ENCODE measurements at regions not wholly inside any gene's neighbourhood (a gene's known extent, or its start where the extent isn't known, plus 50 kb on each side); places are given as distances from the start of the nearest gene placed in this dataset.

GRCh38 chr5:67266654-67267350 is 70.2 kb upstream of the CD180 start:
- H3K27me3 ChIP-seq (replicated peaks; ENCODE audit: control insufficient read depth, insufficient read depth, low read length, poor library complexity, severe bottlenecking) = no peaks in the 10 kb centered on the region
- H3K27ac ChIP-seq (ENCODE audit: insufficient read depth, low read length, poor library complexity, severe bottlenecking) = no peak overlapping the region
- H3K4me3 ChIP-seq (ENCODE audit: insufficient read depth, low read depth, low read length, poor library complexity, severe bottlenecking) = no peak overlapping the region
- no peaks in the 10 kb centered on the region for H3K4me1 ChIP-seq (ENCODE audit: control insufficient read depth, insufficient read depth, low read length, poor library complexity, severe bottlenecking)
- no peak for DNase-seq
- no peaks in the 10 kb centered on the region for H3K36me3 ChIP-seq (ENCODE audit: control insufficient read depth, insufficient read depth, low read length)
- no peaks in the 10 kb centered on the region for H3K9me3 ChIP-seq (ENCODE audit: control insufficient read depth, low read length)

GRCh38 chr5:67265951-67266350 is 69.4 kb upstream of the CD180 start:
- H3K36me3 ChIP-seq (ENCODE audit: control insufficient read depth, insufficient read depth, low read length) = no peaks in the 10 kb centered on the region
- H3K9me3 ChIP-seq (ENCODE audit: control insufficient read depth, low read length) = no peaks in the 10 kb centered on the region
- no peak overlapping the region for H3K27ac ChIP-seq (ENCODE audit: insufficient read depth, low read length, poor library complexity, severe bottlenecking)
- no peaks in the 10 kb centered on the region for H3K4me1 ChIP-seq (ENCODE audit: control insufficient read depth, insufficient read depth, low read length, poor library complexity, severe bottlenecking)
- no peak overlapping the region for H3K4me3 ChIP-seq (ENCODE audit: insufficient read depth, low read depth, low read length, poor library complexity, severe bottlenecking)
- no peaks in the 10 kb centered on the region for H3K27me3 ChIP-seq (replicated peaks; ENCODE audit: control insufficient read depth, insufficient read depth, low read length, poor library complexity, severe bottlenecking)
- no peak for DNase-seq

- H3K4me1 ChIP-seq (ENCODE audit: control insufficient read depth, insufficient read depth, low read length, poor library complexity, severe bottlenecking) = no peaks in the 10 kb centered on the region
- H3K27me3 ChIP-seq (replicated peaks; ENCODE audit: control insufficient read depth, insufficient read depth, low read length, poor library complexity, severe bottlenecking) = no peaks in the 10 kb centered on the region
- DNase-seq = no peak
- H3K36me3 ChIP-seq (ENCODE audit: control insufficient read depth, insufficient read depth, low read length) = no peaks in the 10 kb centered on the region
- no peak overlapping the region for H3K27ac ChIP-seq (ENCODE audit: insufficient read depth, low read length, poor library complexity, severe bottlenecking)
- no peaks in the 10 kb centered on the region for H3K9me3 ChIP-seq (ENCODE audit: control insufficient read depth, low read length)
- no peak overlapping the region for H3K4me3 ChIP-seq (ENCODE audit: insufficient read depth, low read depth, low read length, poor library complexity, severe bottlenecking)
Measured at GRCh38 chr5:67263656-67264408, 67.2 kb upstream of the CD180 start.

- no peak overlapping the region for H3K27ac ChIP-seq (ENCODE audit: insufficient read depth, low read length, poor library complexity, severe bottlenecking)
- no peak overlapping the region for H3K4me3 ChIP-seq (ENCODE audit: insufficient read depth, low read depth, low read length, poor library complexity, severe bottlenecking)
- no peaks in the 10 kb centered on the region for H3K36me3 ChIP-seq (ENCODE audit: control insufficient read depth, insufficient read depth, low read length)
- H3K4me1 ChIP-seq (ENCODE audit: control insufficient read depth, insufficient read depth, low read length, poor library complexity, severe bottlenecking) = no peaks in the 10 kb centered on the region
- no peaks in the 10 kb centered on the region for H3K27me3 ChIP-seq (replicated peaks; ENCODE audit: control insufficient read depth, insufficient read depth, low read length, poor library complexity, severe bottlenecking)
- H3K9me3 ChIP-seq (ENCODE audit: control insufficient read depth, low read length) = no peaks in the 10 kb centered on the region
- no peak for DNase-seq
Measured at GRCh38 chr5:67262956-67263355, 66.4 kb upstream of the CD180 start.

- DNase-seq = no peak
- Histone ChIP-seq H3K4me1 (ENCODE audit: control insufficient read depth, insufficient read depth, low read length, poor library complexity, severe bottlenecking) (no peaks in the 10 kb centered on the region), H3K4me3 (ENCODE audit: insufficient read depth, low read depth, low read length, poor library complexity, severe bottlenecking) (no peak overlapping the region), H3K27me3 (replicated peaks; ENCODE audit: control insufficient read depth, insufficient read depth, low read length, poor library complexity, severe bottlenecking) (no peaks in the 10 kb centered on the region), H3K27ac (ENCODE audit: insufficient read depth, low read length, poor library complexity, severe bottlenecking) (no peak overlapping the region), H3K9me3 (ENCODE audit: control insufficient read depth, low read length) (no peaks in the 10 kb centered on the region), H3K36me3 (ENCODE audit: control insufficient read depth, insufficient read depth, low read length) (no peaks in the 10 kb centered on the region)
Measured at GRCh38 chr5:67262206-67262605, 65.6 kb upstream of the CD180 start.

GRCh38 chr5:67259548-67260215 is 63.1 kb upstream of the CD180 start:
- Histone ChIP-seq H3K4me3 (ENCODE audit: insufficient read depth, low read depth, low read length, poor library complexity, severe bottlenecking) (no peak overlapping the region), H3K27me3 (replicated peaks; ENCODE audit: control insufficient read depth, insufficient read depth, low read length, poor library complexity, severe bottlenecking) (no peaks in the 10 kb centered on the region), H3K27ac (ENCODE audit: insufficient read depth, low read length, poor library complexity, severe bottlenecking) (no peak overlapping the region), H3K36me3 (ENCODE audit: control insufficient read depth, insufficient read depth, low read length) (no peaks in the 10 kb centered on the region), H3K4me1 (ENCODE audit: control insufficient read depth, insufficient read depth, low read length, poor library complexity, severe bottlenecking) (no peaks in the 10 kb centered on the region), H3K9me3 (ENCODE audit: control insufficient read depth, low read length) (no peaks in the 10 kb centered on the region)
- DNase-seq = no peak

GRCh38 chr5:67257500-67257899 is 60.9 kb upstream of the CD180 start:
- no peaks in the 10 kb centered on the region for H3K36me3 ChIP-seq (ENCODE audit: control insufficient read depth, insufficient read depth, low read length)
- no peaks in the 10 kb centered on the region for H3K4me1 ChIP-seq (ENCODE audit: control insufficient read depth, insufficient read depth, low read length, poor library complexity, severe bottlenecking)
- H3K27me3 ChIP-seq (replicated peaks; ENCODE audit: control insufficient read depth, insufficient read depth, low read length, poor library complexity, severe bottlenecking) = no peaks in the 10 kb centered on the region
- no peak overlapping the region for H3K4me3 ChIP-seq (ENCODE audit: insufficient read depth, low read depth, low read length, poor library complexity, severe bottlenecking)
- H3K9me3 ChIP-seq (ENCODE audit: control insufficient read depth, low read length) = no peaks in the 10 kb centered on the region
- DNase-seq = no peak
- no peak overlapping the region for H3K27ac ChIP-seq (ENCODE audit: insufficient read depth, low read length, poor library complexity, severe bottlenecking)

- no peak for DNase-seq
- Histone ChIP-seq H3K36me3 (ENCODE audit: control insufficient read depth, insufficient read depth, low read length) (no peaks in the 10 kb centered on the region), H3K4me1 (ENCODE audit: control insufficient read depth, insufficient read depth, low read length, poor library complexity, severe bottlenecking) (no peaks in the 10 kb centered on the region), H3K4me3 (ENCODE audit: insufficient read depth, low read depth, low read length, poor library complexity, severe bottlenecking) (no peak overlapping the region), H3K27me3 (replicated peaks; ENCODE audit: control insufficient read depth, insufficient read depth, low read length, poor library complexity, severe bottlenecking) (no peaks in the 10 kb centered on the region), H3K9me3 (ENCODE audit: control insufficient read depth, low read length) (no peaks in the 10 kb centered on the region), H3K27ac (ENCODE audit: insufficient read depth, low read length, poor library complexity, severe bottlenecking) (no peak overlapping the region)
Measured at GRCh38 chr5:67257077-67257476, 60.5 kb upstream of the CD180 start.

- no peak overlapping the region for H3K27ac ChIP-seq (ENCODE audit: insufficient read depth, low read length, poor library complexity, severe bottlenecking)
- no peak for DNase-seq
Measured at GRCh38 chr5:67255881-67256280, 59.3 kb upstream of the CD180 start.

GRCh38 chr5:67253911-67254310 is 57.3 kb upstream of the CD180 start:
- no peak for DNase-seq

More at GRCh38 chr5:67255881-67256280, 59.3 kb upstream of the CD180 start:
- Histone ChIP-seq H3K9me3 (ENCODE audit: control insufficient read depth, low read length) (no peaks in the 10 kb centered on the region), H3K4me3 (ENCODE audit: insufficient read depth, low read depth, low read length, poor library complexity, severe bottlenecking) (no peak overlapping the region), H3K4me1 (ENCODE audit: control insufficient read depth, insufficient read depth, low read length, poor library complexity, severe bottlenecking) (no peaks in the 10 kb centered on the region), H3K36me3 (ENCODE audit: control insufficient read depth, insufficient read depth, low read length) (no peaks in the 10 kb centered on the region), H3K27me3 (replicated peaks; ENCODE audit: control insufficient read depth, insufficient read depth, low read length, poor library complexity, severe bottlenecking) (no peaks in the 10 kb centered on the region)

More at GRCh38 chr5:67253911-67254310, 57.3 kb upstream of the CD180 start:
- Histone ChIP-seq H3K9me3 (ENCODE audit: control insufficient read depth, low read length) (no peaks in the 10 kb centered on the region), H3K4me1 (ENCODE audit: control insufficient read depth, insufficient read depth, low read length, poor library complexity, severe bottlenecking) (no peaks in the 10 kb centered on the region), H3K27ac (ENCODE audit: insufficient read depth, low read length, poor library complexity, severe bottlenecking) (no peak overlapping the region), H3K4me3 (ENCODE audit: insufficient read depth, low read depth, low read length, poor library complexity, severe bottlenecking) (no peak overlapping the region), H3K36me3 (ENCODE audit: control insufficient read depth, insufficient read depth, low read length) (no peaks in the 10 kb centered on the region), H3K27me3 (replicated peaks; ENCODE audit: control insufficient read depth, insufficient read depth, low read length, poor library complexity, severe bottlenecking) (no peaks in the 10 kb centered on the region)

All from effector memory CD4-positive, alpha-beta T cell (primary cell).